ENCODE measurements at regions not wholly inside any gene's neighbourhood (a gene's known extent, or its start where the extent isn't known, plus 50 kb on each side); places are given as distances from the start of the nearest gene placed in this dataset.

- TF ChIP-seq POLR2A (IDR thresholded peaks at IDR 0.05; ENCODE audit: low read length) (no peak), GATA1 (IDR thresholded peaks at IDR 0.05; ENCODE audit: low read depth, low read length) (no peak)
These were observed 342.6 kb upstream of the B3GAT1 start for GRCh38 chr11:134754521-134755198.
